HL-60 (cell line): ENCODE measurements at regions not wholly inside any gene's neighbourhood (a gene's known extent, or its start where the extent isn't known, plus 50 kb on each side); places are given as distances from the start of the nearest gene placed in this dataset.

Experiments
- CTCF ChIP-seq: IDR thresholded peaks from one replicate; pipeline ENCODE4 v1.5.1; 2011; ENCODE audit warnings: low read length, control low read depth, inconsistent platforms; ENCODE audit not compliant: insufficient read depth
- POLR2AphosphoS5 ChIP-seq: IDR thresholded peaks from 2 replicates; pipeline ENCODE4 v1.6.1; 2012; ENCODE audit warnings: low read depth
- REST ChIP-seq: IDR thresholded peaks from 2 replicates; pipeline ENCODE4 v1.6.1; 2012; ENCODE audit warnings: low read depth; ENCODE audit not compliant: insufficient replicate concordance

GRCh38 chr4:123109139-123109538 is 186.7 kb upstream of the NUDT6 start:
- no peak for TF ChIP-seq CTCF
- TF ChIP-seq REST: no peak
- TF ChIP-seq POLR2AphosphoS5: no peak
